ENCODE measurements at regions not wholly inside any gene's neighbourhood (a gene's known extent, or its start where the extent isn't known, plus 50 kb on each side); places are given as distances from the start of the nearest gene placed in this dataset.

- TF ChIP-seq EP300 (IDR thresholded peaks at IDR 0.05), result no peak
- H3K27me3 ChIP-seq, result no peaks in the 10 kb centered on the region
- no peaks in the 10 kb centered on the region for H3K36me3 ChIP-seq
- no peaks in the 10 kb centered on the region for H3K4me1 ChIP-seq
- ATAC-seq, result no peak
- H3K9me3 ChIP-seq, result no peaks in the 10 kb centered on the region
- WGBS, 2 donors (ENCODE audit: low coverage in 1 of 2), result 100% methylated on average over 3 of the region's 5 CpGs; no CpG with 5 or more reads in 1 of the 2 donors
- no peak overlapping the region for H3K4me3 ChIP-seq
- no peak overlapping the region for H3K27ac ChIP-seq
These were observed 148.6 kb downstream of the UFM1 start for GRCh38 chr13:38498271-38498670.

DNA sequence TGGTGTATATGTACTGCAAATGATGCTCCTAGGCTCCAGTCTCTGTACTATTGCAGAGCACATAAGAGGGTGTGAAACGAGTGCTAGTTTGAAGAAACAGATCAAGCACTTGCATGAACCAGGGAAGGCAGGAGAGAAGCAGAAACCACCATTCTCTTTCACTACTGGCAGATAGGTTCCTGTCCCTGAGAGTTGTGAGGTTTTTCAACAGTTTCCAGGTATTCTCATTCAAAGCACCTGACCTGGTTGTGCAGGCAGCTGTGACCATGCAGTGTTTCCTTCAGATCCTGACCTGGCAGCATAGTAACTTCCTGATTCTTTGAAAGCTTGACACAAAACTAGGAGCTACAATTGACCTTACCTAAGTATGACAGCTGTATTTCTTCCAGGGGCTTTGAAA lies 164.9 kb downstream of the UFM1 start:
- TF ChIP-seq POLR2A (IDR thresholded peaks at IDR 0.05), result no peak
- no peak for TF ChIP-seq POLR2AphosphoS5 (IDR thresholded peaks at IDR 0.05)
- TF ChIP-seq CTCF (IDR thresholded peaks at IDR 0.05), result no peak
- Histone ChIP-seq H3K27me3 (no peaks in the 10 kb centered on the region), H3K4me3 (no peak overlapping the region), H3K27ac (no peak overlapping the region), H3K36me3 (no peaks in the 10 kb centered on the region), H3K4me1 (no peaks in the 10 kb centered on the region), H3K9me3 (no peaks in the 10 kb centered on the region)
- WGBS, 2 donors (ENCODE audit: low coverage in 1 of 2), result 80% methylated on average over 1 of the region's 1 CpG; no CpG with 5 or more reads in 1 of the 2 donors
- no peak for ATAC-seq

- WGBS, 2 donors (ENCODE audit: low coverage in 1 of 2), result 74 to 100% methylated on average over 2 to 4 of the region's 4 CpGs
These were observed 168.5 kb upstream of the FREM2 start for GRCh38 chr13:38518328-38518727.

DNA sequence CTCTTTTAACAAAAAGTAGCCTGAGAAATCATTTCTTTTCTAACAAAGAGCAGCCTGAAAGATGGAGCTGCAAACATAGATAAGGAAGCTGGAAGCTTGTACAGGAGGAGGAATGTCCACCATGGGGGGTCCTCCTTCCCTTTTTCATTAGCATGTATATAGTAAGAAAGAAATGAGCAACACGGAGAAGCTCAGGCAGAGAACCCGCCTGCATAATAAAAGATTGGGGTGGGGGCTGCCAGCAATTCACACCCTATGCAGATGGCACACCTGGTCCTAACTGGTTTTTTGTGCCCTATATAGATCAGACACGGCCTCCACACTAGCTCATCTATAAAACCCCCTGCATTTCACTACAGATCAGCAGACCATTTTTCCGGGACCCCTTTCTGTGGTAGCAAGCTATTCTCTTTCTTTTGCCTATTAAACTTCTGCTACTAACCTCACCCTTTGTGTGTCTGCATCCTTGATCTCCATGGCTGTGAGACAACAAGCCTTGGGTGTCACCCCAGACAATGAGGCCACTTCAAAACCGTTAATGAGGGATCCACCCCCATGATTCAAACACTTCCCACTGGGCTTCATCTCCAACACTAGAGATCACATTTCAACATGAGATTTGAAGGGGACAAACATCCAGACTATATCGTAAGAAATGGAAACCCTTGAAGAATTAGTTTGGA lies 167.5 kb upstream of the FREM2 start:
- no peaks in the 10 kb centered on the region for H3K36me3 ChIP-seq
- TF ChIP-seq POLR2A (IDR thresholded peaks at IDR 0.05), result no peak
- no peak for TF ChIP-seq POLR2AphosphoS5 (IDR thresholded peaks at IDR 0.05)
- TF ChIP-seq CTCF (IDR thresholded peaks at IDR 0.05), result no peak
- TF ChIP-seq EP300 (IDR thresholded peaks at IDR 0.05), result no peak

More at GRCh38 chr13:38518328-38518727, 168.5 kb upstream of the FREM2 start:
- no peaks in the 10 kb centered on the region for H3K9me3 ChIP-seq
- no peaks in the 10 kb centered on the region for H3K4me1 ChIP-seq
- TF ChIP-seq POLR2AphosphoS5 (IDR thresholded peaks at IDR 0.05), result no peak
- TF ChIP-seq POLR2A (IDR thresholded peaks at IDR 0.05), result no peak
- TF ChIP-seq CTCF (IDR thresholded peaks at IDR 0.05), result no peak
- TF ChIP-seq EP300 (IDR thresholded peaks at IDR 0.05), result no peak
- no peak for ATAC-seq
- H3K4me3 ChIP-seq, result no peak overlapping the region
- H3K36me3 ChIP-seq, result no peaks in the 10 kb centered on the region
- H3K27ac ChIP-seq, result no peak overlapping the region
- no peaks in the 10 kb centered on the region for H3K27me3 ChIP-seq

DNA sequence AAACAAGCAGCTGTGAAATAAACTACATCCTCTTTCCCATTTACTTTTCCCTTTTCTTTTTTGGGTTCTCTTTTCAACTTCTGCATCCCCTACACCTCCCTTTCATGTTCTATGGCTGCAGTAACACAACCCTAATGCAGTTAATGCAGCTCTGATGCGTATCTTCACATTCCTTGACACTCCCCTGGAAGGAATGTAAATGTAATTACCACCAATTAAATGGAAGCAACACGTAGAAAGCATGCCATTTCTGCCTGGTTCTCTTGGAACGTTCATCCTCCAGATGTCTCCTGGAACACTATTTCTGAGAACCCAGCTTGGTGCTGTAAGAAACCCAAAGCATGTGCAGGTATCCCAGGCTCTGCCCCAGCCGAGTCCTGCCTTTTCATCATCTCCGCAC lies 166.8 kb upstream of the FREM2 start:
- no peak for TF ChIP-seq CTCF (IDR thresholded peaks at IDR 0.05)
- TF ChIP-seq EP300 (IDR thresholded peaks at IDR 0.05), result no peak
- no peak for TF ChIP-seq POLR2A (IDR thresholded peaks at IDR 0.05)
- no peak for TF ChIP-seq POLR2AphosphoS5 (IDR thresholded peaks at IDR 0.05)
- no peak for ATAC-seq

More for the DNA sequence above, 167.5 kb upstream of the FREM2 start:
- H3K4me1 ChIP-seq, result no peaks in the 10 kb centered on the region
- H3K9me3 ChIP-seq, result no peaks in the 10 kb centered on the region
- H3K27ac ChIP-seq, result no peak overlapping the region
- no peak for ATAC-seq
- no peak overlapping the region for H3K4me3 ChIP-seq
- 74 to 76% methylated on average over 3 to 6 of the region's 6 CpGs for WGBS, 2 donors (ENCODE audit: low coverage in 1 of 2)
- H3K27me3 ChIP-seq, result no peaks in the 10 kb centered on the region

More for the DNA sequence above, 166.8 kb upstream of the FREM2 start:
- Histone ChIP-seq H3K27ac (no peak overlapping the region), H3K4me1 (no peaks in the 10 kb centered on the region), H3K9me3 (no peaks in the 10 kb centered on the region), H3K36me3 (no peaks in the 10 kb centered on the region), H3K27me3 (no peaks in the 10 kb centered on the region), H3K4me3 (no peak overlapping the region)
- 85 to 91% methylated on average over 4 to 5 of the region's 5 CpGs for WGBS, 2 donors (ENCODE audit: low coverage in 1 of 2)

Measured in gastroesophageal sphincter (tissue), 4 donors.